ENCODE measurements at regions not wholly inside any gene's neighbourhood (a gene's known extent, or its start where the extent isn't known, plus 50 kb on each side); places are given as distances from the start of the nearest gene placed in this dataset.
"Not testable (repeated sequence)": the region's sequence is repeated elsewhere in the genome, so short reads cannot be mapped to it uniquely, and the experiment has no call there.

- no peak for DNase-seq
Observed at GRCh38 chr13:44812818-44813217, 176.5 kb downstream of the NUFIP1 start.

DNA sequence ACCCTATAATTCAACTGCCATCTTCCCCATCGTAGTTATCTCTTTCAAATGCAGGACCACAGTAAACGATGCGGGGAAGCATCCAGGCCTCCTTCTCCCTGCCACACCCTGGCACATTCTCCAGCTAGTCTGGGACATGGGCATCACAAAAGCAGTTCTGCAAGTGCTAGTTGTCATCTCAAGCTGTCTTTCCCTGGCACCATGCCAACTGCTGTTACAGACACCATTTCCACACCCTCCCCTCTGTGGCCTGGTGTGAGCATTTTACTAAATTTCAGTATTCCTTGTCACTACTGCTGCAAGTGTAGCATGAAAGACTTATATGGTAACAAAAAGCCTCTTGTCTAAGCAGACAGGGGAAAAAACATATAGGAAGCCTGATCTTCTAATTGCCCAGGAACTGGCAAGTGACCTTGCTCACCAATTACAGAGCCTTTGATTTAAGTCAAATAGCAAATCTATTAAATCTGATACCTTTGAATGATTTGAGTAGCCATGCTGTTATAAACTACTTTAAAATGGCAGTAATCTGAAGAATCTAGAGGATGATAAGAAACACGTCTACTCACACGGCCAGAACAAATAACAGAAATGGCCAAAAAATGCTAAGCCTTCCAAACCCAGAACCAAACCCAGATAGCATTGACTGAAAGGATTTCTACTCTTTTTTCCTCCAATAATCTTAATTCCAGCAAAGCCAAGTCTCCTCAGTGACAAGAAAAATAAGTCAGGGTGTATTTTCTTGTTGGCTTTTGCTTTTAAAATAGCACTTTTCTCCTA lies 179.0 kb downstream of the NUFIP1 start:
- DNase-seq, result no peak

GRCh38 chr13:44809190-44809589 lies 180.1 kb downstream of the NUFIP1 start:
- DNase-seq, result no peak

DNA sequence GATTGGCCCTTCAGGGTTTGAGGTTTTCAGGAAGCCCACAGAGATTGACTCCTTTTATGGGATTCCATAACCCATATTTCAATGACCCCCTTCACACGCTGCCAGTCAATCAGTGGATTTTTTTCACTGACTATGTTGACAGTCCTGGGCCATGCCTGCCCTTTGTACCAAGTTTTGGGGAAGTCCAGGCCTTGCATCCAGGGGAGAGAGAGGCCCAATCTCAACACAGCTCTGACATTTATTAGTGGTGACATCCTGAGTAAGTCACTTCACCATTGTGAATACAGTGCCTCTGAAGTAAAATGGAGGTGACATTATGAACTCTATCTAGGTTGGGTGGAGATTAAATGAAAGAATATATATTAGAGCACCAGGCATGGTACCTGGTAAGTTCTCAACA lies 181.1 kb downstream of the NUFIP1 start:
- DNase-seq, result no peak

- no peak for DNase-seq
Observed at GRCh38 chr13:44807449-44808034, 181.7 kb downstream of the NUFIP1 start.

GRCh38 chr13:44806826-44807225 lies 182.4 kb downstream of the NUFIP1 start:
- no peak for DNase-seq

GRCh38 chr13:44805585-44805984 lies 183.7 kb downstream of the NUFIP1 start:
- no peak for DNase-seq

DNA sequence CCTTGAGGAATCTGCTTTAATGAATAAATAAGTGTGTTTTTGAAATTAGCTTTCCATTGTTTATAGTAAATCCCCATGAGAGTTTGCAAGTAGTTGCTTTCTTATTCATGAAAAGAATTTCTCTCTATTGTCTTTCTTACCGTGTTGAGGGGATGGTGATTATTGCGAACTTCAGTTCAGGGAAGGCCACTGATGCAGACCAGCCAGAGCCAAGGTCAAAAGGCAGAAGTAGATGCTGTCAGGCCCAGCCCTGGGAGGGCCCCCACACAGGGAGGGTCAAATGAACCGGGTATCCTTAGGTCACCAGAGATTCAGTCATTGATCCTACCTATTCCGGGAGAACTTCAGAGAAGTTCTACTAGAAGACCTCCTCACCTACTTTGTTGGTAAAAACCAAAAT lies 185.9 kb downstream of the NUFIP1 start:
- DNase-seq, result no peak

- DNase-seq, result no peak
Observed at GRCh38 chr13:44802491-44802890, 186.8 kb downstream of the NUFIP1 start.

DNA sequence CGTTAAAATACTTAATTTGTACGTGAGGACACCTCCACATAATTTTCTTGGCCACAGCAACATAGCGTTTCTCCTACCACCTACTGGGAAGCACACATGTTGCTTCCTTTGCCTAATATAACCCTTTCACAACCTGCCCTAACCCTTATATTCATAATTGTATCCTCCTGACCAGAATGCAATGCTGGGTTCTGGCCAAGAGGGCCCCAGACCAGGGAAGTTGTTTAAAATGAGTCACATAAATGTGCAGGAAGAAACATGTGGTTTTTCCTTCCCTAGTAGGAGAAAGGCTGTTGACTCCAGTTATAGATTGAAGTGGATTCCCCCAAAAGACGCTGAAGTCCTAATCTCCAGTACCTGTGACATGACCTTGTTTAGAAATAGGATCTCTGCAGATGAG lies 187.3 kb downstream of the NUFIP1 start:
- DNase-seq, result no peak

DNA sequence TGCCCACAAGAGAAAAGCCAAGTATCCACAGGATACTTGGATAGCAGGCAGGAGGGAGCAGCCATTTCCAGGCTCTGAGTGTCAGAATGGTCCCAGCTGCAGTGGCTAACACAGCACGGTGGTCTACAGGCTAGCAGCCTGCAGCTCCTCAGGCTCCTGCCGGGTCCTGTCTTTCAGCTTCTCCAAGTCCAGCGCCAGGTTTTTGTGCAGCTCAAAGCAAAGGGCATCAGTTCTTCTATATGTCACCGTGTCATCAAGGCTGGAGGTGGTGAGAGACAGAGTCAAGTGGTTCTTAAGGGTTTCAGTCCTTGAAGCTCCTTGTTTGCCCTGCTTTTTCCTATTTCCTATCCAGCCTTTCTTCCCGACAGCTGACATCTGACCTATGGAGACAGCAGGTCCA lies 188.6 kb downstream of the NUFIP1 start:
- no peak for DNase-seq

DNA sequence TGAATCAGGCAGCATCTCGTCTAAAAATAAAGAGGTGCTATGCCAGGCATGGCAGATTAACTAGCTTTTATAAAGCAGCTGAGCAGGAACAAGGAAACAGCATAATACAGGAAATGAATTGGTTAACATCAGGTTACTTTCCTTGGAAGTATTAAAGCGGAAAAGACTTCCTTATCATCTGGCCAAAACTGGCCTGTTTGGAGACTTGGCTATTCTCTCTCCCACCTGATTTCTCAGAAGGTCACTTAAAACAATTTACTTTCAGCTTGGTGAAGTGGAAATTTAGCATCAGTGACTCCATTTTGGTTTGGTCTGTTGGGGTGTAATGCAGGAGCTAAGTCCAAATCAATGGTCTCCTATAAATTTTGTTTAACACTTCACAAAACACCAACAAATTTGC lies 191.6 kb downstream of the NUFIP1 start:
- DNase-seq, result no peak

DNA sequence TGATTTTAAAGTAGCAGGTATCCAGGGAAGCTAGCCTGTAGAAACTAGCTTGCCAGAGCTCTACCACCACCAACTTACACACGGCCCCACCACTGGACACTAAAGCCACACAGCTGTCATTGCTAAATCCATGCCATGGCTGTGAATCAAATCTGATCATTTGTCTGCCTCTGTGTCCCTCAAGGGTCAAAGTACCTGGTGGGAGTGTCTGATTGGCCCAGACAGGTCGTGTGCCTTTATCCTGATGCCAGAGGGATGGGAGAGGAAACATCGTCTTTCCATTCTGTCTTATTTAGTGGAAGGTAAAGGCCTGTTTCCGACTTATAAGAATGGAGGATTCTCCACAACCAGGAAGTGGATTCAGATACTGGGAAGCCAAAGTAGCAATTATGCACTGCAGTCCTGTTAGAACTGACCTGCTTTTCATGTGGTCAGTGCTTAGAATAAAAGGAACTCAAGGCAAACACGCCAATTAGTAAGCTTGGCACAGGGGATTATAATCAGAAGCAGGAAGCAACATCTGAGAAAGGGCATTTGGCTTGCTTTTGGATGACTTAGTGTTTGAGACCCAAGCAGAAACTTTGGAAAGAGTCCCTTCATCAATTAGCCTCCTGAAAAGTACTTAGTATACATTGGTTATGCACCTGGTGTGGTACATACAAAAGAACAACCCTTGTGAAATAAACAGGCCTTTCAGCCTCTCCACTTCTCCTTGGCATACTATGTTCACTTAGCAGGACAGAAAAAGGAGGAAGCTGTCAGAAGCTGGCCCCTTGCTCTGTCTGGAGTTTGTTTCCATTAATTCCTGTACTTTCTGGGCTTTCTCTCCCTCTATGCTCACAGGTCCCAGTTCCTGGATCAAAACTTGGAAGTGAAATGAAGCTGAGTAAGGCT lies 192.4 kb downstream of the NUFIP1 start:
- no peak for DNase-seq

GRCh38 chr13:44796039-44796438 lies 193.2 kb downstream of the NUFIP1 start:
- DNase-seq, result not testable (repeated sequence)

- DNase-seq, result no peak
Observed at GRCh38 chr13:44795176-44795575, 194.1 kb downstream of the NUFIP1 start.

DNA sequence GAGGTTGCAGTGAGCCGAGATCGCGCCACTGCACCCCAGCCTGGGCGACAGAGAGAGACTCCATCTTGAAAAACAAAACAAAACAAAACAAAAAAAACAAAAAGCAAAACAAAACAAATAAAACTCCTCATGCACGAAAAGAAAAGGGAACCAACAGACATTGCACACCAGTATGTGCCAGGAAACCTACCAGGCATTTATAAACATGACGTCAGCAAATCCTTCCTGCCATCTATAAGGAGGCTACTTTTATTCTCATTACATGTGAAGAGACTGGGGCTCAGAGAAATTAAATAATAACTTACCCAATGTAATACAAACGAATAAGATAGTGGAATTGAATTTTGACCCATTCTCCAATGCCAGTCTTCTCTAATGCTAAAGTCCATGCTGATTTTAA lies 197.2 kb downstream of the NUFIP1 start:
- DNase-seq, result no peak

GRCh38 chr13:44790289-44790688 lies 199.0 kb downstream of the NUFIP1 start:
- DNase-seq, result no peak

- no peak for DNase-seq
Observed at GRCh38 chr13:44787617-44788016, 201.7 kb downstream of the NUFIP1 start.

DNA sequence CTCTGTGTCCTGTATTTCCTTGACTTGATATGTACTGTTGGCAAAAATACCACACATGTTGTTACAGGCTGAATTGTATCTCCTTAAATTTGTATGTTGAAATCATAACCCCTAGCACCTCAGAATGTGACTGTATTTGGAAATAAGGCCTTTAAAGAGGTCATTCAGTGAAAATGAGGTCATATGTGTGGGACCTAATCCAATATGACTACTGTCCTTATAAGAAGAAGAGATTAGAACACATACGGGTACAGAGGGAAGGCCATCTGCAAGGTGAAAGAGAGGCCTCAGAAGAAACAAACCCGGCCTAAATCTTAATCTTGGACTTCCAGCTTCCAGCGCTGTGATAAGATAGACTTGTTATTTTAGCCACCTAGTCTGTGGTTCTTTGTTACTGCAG lies 202.5 kb downstream of the NUFIP1 start:
- no peak for DNase-seq

DNA sequence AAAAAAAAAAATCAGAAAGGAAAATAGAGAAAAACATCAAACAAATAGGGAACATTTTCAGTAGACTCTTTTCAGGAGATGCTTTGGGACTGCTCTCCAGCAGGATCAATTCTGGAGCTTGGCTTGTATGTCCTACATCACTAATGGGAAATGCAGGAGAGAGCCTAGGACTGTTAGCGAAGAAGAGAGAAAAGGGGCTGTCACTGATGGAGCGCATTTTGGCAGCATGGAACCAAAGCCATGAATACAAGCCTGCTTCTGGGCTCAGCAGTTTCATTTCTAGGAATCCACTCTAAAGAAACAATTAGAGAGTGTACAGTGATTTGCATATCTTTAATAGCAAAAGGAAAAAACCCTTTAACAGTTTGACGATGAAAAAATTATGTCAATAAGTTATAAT lies 203.9 kb downstream of the NUFIP1 start:
- no peak for DNase-seq

GRCh38 chr13:44784708-44785080 lies 204.6 kb downstream of the NUFIP1 start:
- DNase-seq, result no peak

DNA sequence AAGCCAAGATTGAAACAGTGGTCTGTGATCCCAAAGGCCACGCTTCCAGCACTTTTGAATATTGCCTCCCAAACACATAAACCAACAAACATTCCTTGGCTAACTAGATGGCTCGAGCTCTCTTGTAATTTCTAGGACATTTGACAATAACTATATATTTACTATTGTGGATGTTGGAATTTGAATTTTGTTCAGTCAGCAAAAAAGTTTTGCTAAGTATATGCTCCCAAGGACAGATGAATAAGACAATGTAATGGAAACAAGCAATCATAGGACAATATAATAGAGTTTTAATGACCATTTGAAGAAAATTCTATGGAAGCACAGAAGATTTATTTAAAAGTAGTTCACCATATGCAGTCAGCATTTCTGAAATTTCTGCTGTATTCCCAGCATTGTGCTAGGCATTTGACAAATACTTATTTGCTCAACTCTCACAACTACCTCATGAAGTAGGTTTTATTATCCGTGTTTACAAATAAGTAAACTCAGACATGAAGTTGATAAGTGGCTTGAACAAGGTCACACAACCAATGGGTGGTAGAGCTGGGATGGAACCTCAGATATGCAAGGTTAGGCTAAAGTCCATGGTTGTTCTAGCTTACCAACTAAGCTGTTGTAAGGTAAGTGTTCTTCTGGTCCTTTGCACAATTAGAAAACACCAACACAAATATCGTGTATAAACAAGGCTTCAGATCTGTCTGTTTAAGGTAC lies 205.1 kb downstream of the NUFIP1 start:
- no peak for DNase-seq

- no peak for DNase-seq
Observed at GRCh38 chr13:44780591-44781280, 204.6 kb upstream of the TSC22D1 start.
